ENCODE measurements at regions not wholly inside any gene's neighbourhood (a gene's known extent, or its start where the extent isn't known, plus 50 kb on each side); places are given as distances from the start of the nearest gene placed in this dataset.

- TF ChIP-seq YY1 (IDR thresholded peaks at IDR 0.05; ENCODE audit: insufficient read depth, insufficient read length) (no peak), ZNF274 (IDR thresholded peaks at IDR 0.05; ENCODE audit: low read depth, low read length) (no peak), SUZ12 (IDR thresholded peaks at IDR 0.05; ENCODE audit: extremely low read depth, insufficient read depth, insufficient read length) (no peak)
Observed at GRCh38 chr1:147051136-147051535, 113.0 kb downstream of the NBPF12 start.
